Stimulated activated naive B cell treated with anti-CD40 and anti-IgM and Interleukin-4, amounts not matched to agents 10 μg/mL and 1 μg/mL and 100 μg/mL, for 72 hours (primary cell): ENCODE measurements at regions not wholly inside any gene's neighbourhood (a gene's known extent, or its start where the extent isn't known, plus 50 kb on each side); places are given as distances from the start of the nearest gene placed in this dataset.
"Not testable (repeated sequence)": the region's sequence is repeated elsewhere in the genome, so short reads cannot be mapped to it uniquely, and the experiment has no call there.

Experiments
- ATAC-seq, 2 donors: fragments of 150-1000 bp; cut with Tn5 transposase; replicated peaks; 2 replicates each; pipeline ENCODE4 v1.10.0; 2021; ENCODE audit warnings: moderate library complexity in 1 of 2
- DNase-seq: peaks from one replicate; pipeline ENCODE4 v3.0.0; 2021
- H3K27ac Mint-ChIP-seq: one replicate; pipeline ENCODE4 v1.8.0; 2022; ENCODE audit warnings: mild to moderate bottlenecking, mixed read lengths
- H3K27me3 Mint-ChIP-seq, 2 donors: one replicate each; pipeline ENCODE4 v1.8.0; 2022; ENCODE audit warnings: mixed read lengths in 2 of 2
- H3K36me3 Mint-ChIP-seq, 2 donors: one replicate each; pipeline ENCODE4 v1.8.0; 2022; ENCODE audit warnings: mixed read lengths in 2 of 2, mild to moderate bottlenecking in 1 of 2
- H3K4me1 Mint-ChIP-seq, 2 donors: one replicate each; pipeline ENCODE4 v1.8.0; 2022; ENCODE audit warnings: mixed read lengths in 2 of 2, mild to moderate bottlenecking in 1 of 2
- H3K4me3 Mint-ChIP-seq, 2 donors: one replicate each; pipeline ENCODE4 v1.8.0; 2022; ENCODE audit warnings: mild to moderate bottlenecking in 2 of 2, mixed read lengths in 2 of 2, moderate library complexity in 1 of 2
- H3K9me3 Mint-ChIP-seq, 2 donors: one replicate each; pipeline ENCODE4 v1.8.0; 2022; ENCODE audit warnings: mixed read lengths in 2 of 2, mild to moderate bottlenecking in 1 of 2

GRCh38 chr5:92939428-92939827 lies 641.6 kb downstream of the NR2F1-AS1 start:
- H3K36me3 Mint-ChIP-seq: no peaks in the 10 kb centered on the region
- peaks cover 0 to 3% of the 10 kb centered on the region in 2 donors for H3K9me3 Mint-ChIP-seq
- DNase-seq (no peak), ATAC-seq (no peak)
- no peaks in the 10 kb centered on the region for H3K4me1 Mint-ChIP-seq
- H3K27ac Mint-ChIP-seq: no peak overlapping the region
- no peak overlapping the region for H3K4me3 Mint-ChIP-seq
- H3K27me3 Mint-ChIP-seq: no peaks in the 10 kb centered on the region

GRCh38 chr5:92937396-92937795 lies 643.6 kb downstream of the NR2F1-AS1 start:
- not testable (repeated sequence) for H3K4me1 Mint-ChIP-seq, H3K36me3 Mint-ChIP-seq, H3K27me3 Mint-ChIP-seq, H3K4me3 Mint-ChIP-seq, H3K9me3 Mint-ChIP-seq, DNase-seq, H3K27ac Mint-ChIP-seq, ATAC-seq

- H3K36me3 Mint-ChIP-seq: no peaks in the 10 kb centered on the region
- H3K9me3 Mint-ChIP-seq: peaks cover 0 to 1% of the 10 kb centered on the region in 2 donors
These were observed 651.0 kb downstream of the NR2F1-AS1 start for GRCh38 chr5:92930057-92930456.

GRCh38 chr5:92927291-92927778 lies 653.7 kb downstream of the NR2F1-AS1 start:
- Mint-ChIP-seq H3K27ac (no peak overlapping the region), H3K4me3 (no peak overlapping the region), H3K4me1 (no peaks in the 10 kb centered on the region), H3K9me3 (peaks cover 0 to 1% of the 10 kb centered on the region in 2 donors), H3K27me3 (no peaks in the 10 kb centered on the region), H3K36me3 (no peaks in the 10 kb centered on the region)
- ATAC-seq: no peak
- no peak for DNase-seq

More at GRCh38 chr5:92930057-92930456, 651.0 kb downstream of the NR2F1-AS1 start:
- H3K27me3 Mint-ChIP-seq: no peaks in the 10 kb centered on the region
- no peak overlapping the region for H3K4me3 Mint-ChIP-seq
- no peaks in the 10 kb centered on the region for H3K4me1 Mint-ChIP-seq
- DNase-seq (no peak), ATAC-seq (no peak)
- no peak overlapping the region for H3K27ac Mint-ChIP-seq

GRCh38 chr5:92923885-92924284 lies 657.1 kb downstream of the NR2F1-AS1 start:
- ATAC-seq: no peak
- Mint-ChIP-seq H3K36me3 (no peaks in the 10 kb centered on the region), H3K9me3 (no peaks in the 10 kb centered on the region), H3K4me3 (no peak overlapping the region), H3K27me3 (no peaks in the 10 kb centered on the region), H3K27ac (no peak overlapping the region), H3K4me1 (no peaks in the 10 kb centered on the region)
- no peak for DNase-seq

GRCh38 chr5:92922231-92922967 lies 658.6 kb downstream of the NR2F1-AS1 start:
- H3K27me3 Mint-ChIP-seq: no peaks in the 10 kb centered on the region
- no peak overlapping the region for H3K27ac Mint-ChIP-seq
- DNase-seq (no peak), ATAC-seq (no peak)
- no peaks in the 10 kb centered on the region for H3K36me3 Mint-ChIP-seq
- no peaks in the 10 kb centered on the region for H3K4me1 Mint-ChIP-seq
- no peaks in the 10 kb centered on the region for H3K9me3 Mint-ChIP-seq
- no peak overlapping the region for H3K4me3 Mint-ChIP-seq

- Mint-ChIP-seq H3K4me1 (no peaks in the 10 kb centered on the region), H3K27ac (no peak overlapping the region), H3K9me3 (peaks cover 0 to 2% of the 10 kb centered on the region in 2 donors), H3K27me3 (no peaks in the 10 kb centered on the region), H3K36me3 (no peaks in the 10 kb centered on the region), H3K4me3 (no peak overlapping the region)
- no peak for DNase-seq
- ATAC-seq: no peak
These were observed 664.0 kb downstream of the NR2F1-AS1 start for GRCh38 chr5:92917044-92917443.

- no peak for DNase-seq
- H3K27ac Mint-ChIP-seq: no peak overlapping the region
- peaks cover 0 to 2% of the 10 kb centered on the region in 2 donors for H3K9me3 Mint-ChIP-seq
- no peaks in the 10 kb centered on the region for H3K4me1 Mint-ChIP-seq
- no peaks in the 10 kb centered on the region for H3K27me3 Mint-ChIP-seq
- no peak for ATAC-seq
- no peaks in the 10 kb centered on the region for H3K36me3 Mint-ChIP-seq
- no peak overlapping the region for H3K4me3 Mint-ChIP-seq
These were observed 665.0 kb downstream of the NR2F1-AS1 start for GRCh38 chr5:92916036-92916435.

- Mint-ChIP-seq H3K27ac (no peak overlapping the region), H3K27me3 (no peaks in the 10 kb centered on the region), H3K9me3 (peaks cover 0 to 2% of the 10 kb centered on the region in 2 donors), H3K4me3 (no peak overlapping the region), H3K4me1 (no peaks in the 10 kb centered on the region), H3K36me3 (no peaks in the 10 kb centered on the region)
- ATAC-seq (no peak), DNase-seq (no peak)
These were observed 668.7 kb downstream of the NR2F1-AS1 start for GRCh38 chr5:92912283-92912682.

GRCh38 chr5:92911851-92912250 lies 669.2 kb downstream of the NR2F1-AS1 start:
- H3K36me3 Mint-ChIP-seq: no peaks in the 10 kb centered on the region
- H3K27ac Mint-ChIP-seq: no peak overlapping the region
- ATAC-seq: no peak
- DNase-seq: no peak
- H3K27me3 Mint-ChIP-seq: no peaks in the 10 kb centered on the region
- peaks cover 0 to 2% of the 10 kb centered on the region in 2 donors for H3K9me3 Mint-ChIP-seq
- H3K4me3 Mint-ChIP-seq: no peak overlapping the region
- no peaks in the 10 kb centered on the region for H3K4me1 Mint-ChIP-seq

- no peak overlapping the region for H3K4me3 Mint-ChIP-seq
- no peak overlapping the region for H3K27ac Mint-ChIP-seq
- no peaks in the 10 kb centered on the region for H3K4me1 Mint-ChIP-seq
- DNase-seq (no peak), ATAC-seq (peak in 1 of 2 donors; percentile 12)
- no peaks in the 10 kb centered on the region for H3K27me3 Mint-ChIP-seq
- H3K9me3 Mint-ChIP-seq: peaks cover 0 to 2% of the 10 kb centered on the region in 2 donors
- H3K36me3 Mint-ChIP-seq: no peaks in the 10 kb centered on the region
These were observed 669.7 kb downstream of the NR2F1-AS1 start for GRCh38 chr5:92911293-92911692.

- H3K27me3 Mint-ChIP-seq: no peaks in the 10 kb centered on the region
- no peak overlapping the region for H3K4me3 Mint-ChIP-seq
- H3K4me1 Mint-ChIP-seq: no peaks in the 10 kb centered on the region
- no peak overlapping the region for H3K27ac Mint-ChIP-seq
- DNase-seq (no peak), ATAC-seq (no peak)
- peaks cover 0 to 2% of the 10 kb centered on the region in 2 donors for H3K9me3 Mint-ChIP-seq
- H3K36me3 Mint-ChIP-seq: no peaks in the 10 kb centered on the region
These were observed 671.4 kb downstream of the NR2F1-AS1 start for GRCh38 chr5:92909602-92909962.

- H3K4me3 Mint-ChIP-seq: no peak overlapping the region
- H3K27ac Mint-ChIP-seq: no peak overlapping the region
- no peaks in the 10 kb centered on the region for H3K36me3 Mint-ChIP-seq
- no peaks in the 10 kb centered on the region for H3K4me1 Mint-ChIP-seq
- no peaks in the 10 kb centered on the region for H3K27me3 Mint-ChIP-seq
- ATAC-seq: no peak
- DNase-seq: no peak
- H3K9me3 Mint-ChIP-seq: peaks cover 0 to 2% of the 10 kb centered on the region in 2 donors
These were observed 671.9 kb downstream of the NR2F1-AS1 start for GRCh38 chr5:92908952-92909601.

- no peak overlapping the region for H3K4me3 Mint-ChIP-seq
- no peak for ATAC-seq
These were observed 672.9 kb downstream of the NR2F1-AS1 start for GRCh38 chr5:92907938-92908606.

More at GRCh38 chr5:92907938-92908606, 672.9 kb downstream of the NR2F1-AS1 start:
- DNase-seq: no peak
- H3K4me1 Mint-ChIP-seq: no peaks in the 10 kb centered on the region
- no peaks in the 10 kb centered on the region for H3K36me3 Mint-ChIP-seq
- no peak overlapping the region for H3K27ac Mint-ChIP-seq
- no peaks in the 10 kb centered on the region for H3K27me3 Mint-ChIP-seq
- no peaks in the 10 kb centered on the region for H3K9me3 Mint-ChIP-seq
